ENCODE measurements at regions not wholly inside any gene's neighbourhood (a gene's known extent, or its start where the extent isn't known, plus 50 kb on each side); places are given as distances from the start of the nearest gene placed in this dataset.

DNA sequence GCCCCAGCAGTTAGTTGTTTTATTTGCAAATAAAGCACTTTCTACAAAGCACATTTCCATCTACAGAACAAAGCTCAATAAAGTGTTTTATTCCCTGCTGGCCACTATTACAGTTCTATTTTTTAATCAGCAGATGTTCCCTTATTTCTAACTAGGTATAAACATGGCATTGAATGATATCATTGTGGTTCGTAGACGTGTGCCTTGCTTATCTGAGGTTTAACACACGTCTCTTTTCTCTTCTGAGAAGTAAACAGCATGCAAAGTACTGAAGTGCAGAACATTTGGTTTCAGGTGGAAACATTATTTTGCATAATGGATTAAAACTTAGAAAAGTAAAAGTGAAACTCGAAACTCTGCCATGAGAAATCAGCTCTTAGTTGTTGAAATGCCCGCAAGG is 1989.3 kb upstream of the WWC1 start:
- TF ChIP-seq, protein P1, sequence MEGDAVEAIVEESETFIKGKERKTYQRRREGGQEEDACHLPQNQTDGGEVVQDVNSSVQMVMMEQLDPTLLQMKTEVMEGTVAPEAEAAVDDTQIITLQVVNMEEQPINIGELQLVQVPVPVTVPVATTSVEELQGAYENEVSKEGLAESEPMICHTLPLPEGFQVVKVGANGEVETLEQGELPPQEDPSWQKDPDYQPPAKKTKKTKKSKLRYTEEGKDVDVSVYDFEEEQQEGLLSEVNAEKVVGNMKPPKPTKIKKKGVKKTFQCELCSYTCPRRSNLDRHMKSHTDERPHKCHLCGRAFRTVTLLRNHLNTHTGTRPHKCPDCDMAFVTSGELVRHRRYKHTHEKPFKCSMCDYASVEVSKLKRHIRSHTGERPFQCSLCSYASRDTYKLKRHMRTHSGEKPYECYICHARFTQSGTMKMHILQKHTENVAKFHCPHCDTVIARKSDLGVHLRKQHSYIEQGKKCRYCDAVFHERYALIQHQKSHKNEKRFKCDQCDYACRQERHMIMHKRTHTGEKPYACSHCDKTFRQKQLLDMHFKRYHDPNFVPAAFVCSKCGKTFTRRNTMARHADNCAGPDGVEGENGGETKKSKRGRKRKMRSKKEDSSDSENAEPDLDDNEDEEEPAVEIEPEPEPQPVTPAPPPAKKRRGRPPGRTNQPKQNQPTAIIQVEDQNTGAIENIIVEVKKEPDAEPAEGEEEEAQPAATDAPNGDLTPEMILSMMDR (IDR thresholded peaks at IDR 0.05 in 4 of 5, conservative IDR thresholded peaks at IDR 0.05 in 1 of 5) = no peak
- no peak for TF ChIP-seq POLR2A (IDR thresholded peaks at IDR 0.05)

All from gastrocnemius medialis (tissue), 4 donors.